ENCODE measurements at regions not wholly inside any gene's neighbourhood (a gene's known extent, or its start where the extent isn't known, plus 50 kb on each side); places are given as distances from the start of the nearest gene placed in this dataset.

- SMC1A ChIA-PET (ENCODE audit: uncharacterized antibody, unreplicated experiment) = no interaction called here
- H3K27me3 ChIP-seq (replicated peaks in 1 of 2; ENCODE audit: control insufficient read depth in 2 of 2, insufficient read depth in 2 of 2, low read length in 1 of 2) = no peaks in the 10 kb centered on the region
- ATAC-seq = no peak
- intact Hi-C loops (cut with micrococcal nuclease; ENCODE audit: unreplicated experiment) (no loop called here), in situ Hi-C loops (cut with MboI) (no loop called here)
- H3K27ac ChIP-seq (ENCODE audit: control insufficient read depth, insufficient read depth) = no peak overlapping the region
- DNase-seq (ENCODE audit: low read depth, low spot score) = no peak
- no peaks in the 10 kb centered on the region for H4K20me1 ChIP-seq (ENCODE audit: control insufficient read depth, insufficient read depth)
- POLR2A ChIA-PET = no interaction called here
- no peak overlapping the region for H3K4me3 ChIP-seq
- CTCF ChIA-PET = no interaction called here
- no peak overlapping the region for H3K4me2 ChIP-seq (ENCODE audit: control insufficient read depth, insufficient read depth)
- H3K4me1 ChIP-seq (ENCODE audit: control insufficient read depth, insufficient read depth, low read length) = no peaks in the 10 kb centered on the region
- TF ChIP-seq, protein P1, sequence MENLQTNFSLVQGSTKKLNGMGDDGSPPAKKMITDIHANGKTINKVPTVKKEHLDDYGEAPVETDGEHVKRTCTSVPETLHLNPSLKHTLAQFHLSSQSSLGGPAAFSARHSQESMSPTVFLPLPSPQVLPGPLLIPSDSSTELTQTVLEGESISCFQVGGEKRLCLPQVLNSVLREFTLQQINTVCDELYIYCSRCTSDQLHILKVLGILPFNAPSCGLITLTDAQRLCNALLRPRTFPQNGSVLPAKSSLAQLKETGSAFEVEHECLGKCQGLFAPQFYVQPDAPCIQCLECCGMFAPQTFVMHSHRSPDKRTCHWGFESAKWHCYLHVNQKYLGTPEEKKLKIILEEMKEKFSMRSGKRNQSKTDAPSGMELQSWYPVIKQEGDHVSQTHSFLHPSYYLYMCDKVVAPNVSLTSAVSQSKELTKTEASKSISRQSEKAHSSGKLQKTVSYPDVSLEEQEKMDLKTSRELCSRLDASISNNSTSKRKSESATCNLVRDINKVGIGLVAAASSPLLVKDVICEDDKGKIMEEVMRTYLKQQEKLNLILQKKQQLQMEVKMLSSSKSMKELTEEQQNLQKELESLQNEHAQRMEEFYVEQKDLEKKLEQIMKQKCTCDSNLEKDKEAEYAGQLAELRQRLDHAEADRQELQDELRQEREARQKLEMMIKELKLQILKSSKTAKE (IDR thresholded peaks at IDR 0.05; ENCODE audit: low read depth, poor library complexity, severe bottlenecking) = no peak
- TF ChIP-seq SRF (IDR thresholded peaks at IDR 0.05; ENCODE audit: low read depth in 2 of 2, low read length in 2 of 2) (no peak), JUNB (IDR thresholded peaks at IDR 0.05) (no peak), RAD51 (IDR thresholded peaks at IDR 0.05) (no peak), PKNOX1 (IDR thresholded peaks at IDR 0.05) (no peak), MXI1 (IDR thresholded peaks at IDR 0.05; ENCODE audit: low read depth, low read length) (no peak), ESRRA (IDR thresholded peaks at IDR 0.05; ENCODE audit: low read length) (no peak), BHLHE40 (IDR thresholded peaks at IDR 0.05; ENCODE audit: borderline replicate concordance in 1 of 2, low read depth in 2 of 2, low read length in 1 of 2) (no peak)
- TF ChIP-seq, protein P2, sequence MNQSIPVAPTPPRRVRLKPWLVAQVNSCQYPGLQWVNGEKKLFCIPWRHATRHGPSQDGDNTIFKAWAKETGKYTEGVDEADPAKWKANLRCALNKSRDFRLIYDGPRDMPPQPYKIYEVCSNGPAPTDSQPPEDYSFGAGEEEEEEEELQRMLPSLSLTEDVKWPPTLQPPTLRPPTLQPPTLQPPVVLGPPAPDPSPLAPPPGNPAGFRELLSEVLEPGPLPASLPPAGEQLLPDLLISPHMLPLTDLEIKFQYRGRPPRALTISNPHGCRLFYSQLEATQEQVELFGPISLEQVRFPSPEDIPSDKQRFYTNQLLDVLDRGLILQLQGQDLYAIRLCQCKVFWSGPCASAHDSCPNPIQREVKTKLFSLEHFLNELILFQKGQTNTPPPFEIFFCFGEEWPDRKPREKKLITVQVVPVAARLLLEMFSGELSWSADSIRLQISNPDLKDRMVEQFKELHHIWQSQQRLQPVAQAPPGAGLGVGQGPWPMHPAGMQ (IDR thresholded peaks at IDR 0.05; ENCODE audit: borderline replicate concordance) = no peak
- 0% methylated on average over 1 of the region's 1 CpG for WGBS (ENCODE audit: insufficient coverage, insufficient replicate concordance, low lambda C conversion rate, missing lambda C conversion rate)
- no peak overlapping the region for H2AFZ ChIP-seq (ENCODE audit: control insufficient read depth, low read depth, low read length)
- BruUV-seq (replicated peaks) = no TSS peak
- no peaks in the 10 kb centered on the region for H3K9me3 ChIP-seq (replicated peaks; ENCODE audit: control insufficient read depth, insufficient read depth, low read length)
- H3K79me2 ChIP-seq (ENCODE audit: control insufficient read depth, insufficient read depth, low read length) = no peaks in the 10 kb centered on the region
- H3K9ac ChIP-seq (ENCODE audit: control insufficient read depth, insufficient read depth, low read length) = no peak overlapping the region
- RAD21 ChIA-PET (ENCODE audit: unreplicated experiment) = no interaction called here
- FAIRE-seq = no peak
- H3K36me3 ChIP-seq (ENCODE audit: control insufficient read depth in 2 of 2, insufficient read depth in 2 of 2, low read length in 1 of 2) = no peaks in the 10 kb centered on the region
Measured at GRCh38 chr6:90656325-90656724, 69.5 kb upstream of the MAP3K7 start.

Measured in GM12878 (cell line).